KG1 (cell line): ENCODE measurements at regions not wholly inside any gene's neighbourhood (a gene's known extent, or its start where the extent isn't known, plus 50 kb on each side); places are given as distances from the start of the nearest gene placed in this dataset.
"Not testable (repeated sequence)": the region's sequence is repeated elsewhere in the genome, so short reads cannot be mapped to it uniquely, and the experiment has no call there.

Experiments
- DNase-seq: peaks from one replicate; lab custom pipeline; 2025; lab: John Stamatoyannopoulos, UW

DNA sequence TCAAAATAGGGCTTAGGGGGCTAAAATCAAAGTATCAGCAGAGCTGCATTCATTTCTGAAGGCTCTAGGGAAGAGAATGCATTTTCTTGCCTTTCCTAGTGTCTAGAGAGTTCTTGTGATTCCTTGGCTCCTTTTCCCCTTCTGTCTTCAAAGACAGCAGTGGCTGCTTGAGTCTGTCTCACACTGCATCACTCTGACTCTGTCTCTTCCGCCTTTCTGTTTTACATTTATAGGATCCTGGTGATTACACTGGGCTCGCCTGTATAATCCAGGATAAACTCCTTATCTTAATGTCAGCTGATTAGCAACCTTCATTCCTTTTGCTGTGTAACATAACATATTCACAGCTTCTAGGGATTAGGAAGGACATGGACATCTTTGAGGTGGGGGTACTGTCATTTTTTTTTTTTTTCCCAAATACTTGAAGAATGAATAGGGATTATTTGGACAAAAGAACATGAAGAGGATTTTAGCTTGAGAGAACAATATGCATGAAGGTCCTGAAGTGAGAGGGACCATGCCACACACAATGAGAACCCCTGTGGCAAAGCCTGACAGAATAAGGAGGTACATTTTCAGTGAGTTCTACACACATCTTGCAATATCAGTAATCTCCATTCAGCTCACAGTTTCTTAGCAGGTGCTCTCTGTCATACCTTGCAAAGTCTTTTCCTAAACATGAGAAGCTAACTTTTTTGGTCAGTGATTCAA is 267.6 kb downstream of the FAM170A start:
- DNase-seq, result no peak

DNA sequence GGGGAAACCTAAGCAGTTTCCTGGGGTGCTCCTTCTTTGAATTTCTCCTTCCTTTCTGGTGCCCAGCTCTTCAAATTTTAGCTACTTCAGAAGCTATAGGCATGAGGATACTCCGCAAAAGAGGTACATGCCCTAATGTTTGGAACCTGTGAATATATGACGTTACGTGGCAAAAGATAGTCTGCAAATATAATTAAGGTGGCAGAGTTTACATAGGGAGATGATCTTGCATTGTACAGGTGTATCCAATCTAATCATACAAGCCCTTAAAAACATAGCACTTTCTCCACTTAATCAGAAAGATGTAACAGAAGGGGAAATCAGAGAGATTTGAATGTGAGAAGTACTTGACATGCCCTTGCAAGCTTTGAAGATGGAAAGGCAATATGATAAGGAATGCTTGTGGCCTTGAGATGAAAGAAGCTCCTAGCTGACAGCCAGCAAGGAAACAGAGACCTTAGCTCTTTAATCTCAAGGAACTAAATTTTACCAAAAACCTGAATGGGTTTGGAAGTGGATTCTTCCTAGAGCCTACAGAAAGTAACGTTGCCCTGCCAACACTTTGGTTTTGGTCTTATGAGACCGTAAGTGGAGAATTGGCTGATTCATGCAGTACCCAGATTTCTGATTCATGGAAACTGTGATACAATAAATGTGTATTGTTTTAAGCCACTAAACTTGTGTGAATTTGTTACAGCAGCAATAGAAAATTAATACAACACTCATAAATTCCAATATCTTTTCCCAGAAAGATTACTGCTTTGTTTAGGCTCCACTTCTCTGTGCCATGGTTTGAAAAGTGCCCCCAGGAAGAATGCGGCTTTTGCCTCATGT is 268.4 kb downstream of the FAM170A start:
- no peak for DNase-seq

DNA sequence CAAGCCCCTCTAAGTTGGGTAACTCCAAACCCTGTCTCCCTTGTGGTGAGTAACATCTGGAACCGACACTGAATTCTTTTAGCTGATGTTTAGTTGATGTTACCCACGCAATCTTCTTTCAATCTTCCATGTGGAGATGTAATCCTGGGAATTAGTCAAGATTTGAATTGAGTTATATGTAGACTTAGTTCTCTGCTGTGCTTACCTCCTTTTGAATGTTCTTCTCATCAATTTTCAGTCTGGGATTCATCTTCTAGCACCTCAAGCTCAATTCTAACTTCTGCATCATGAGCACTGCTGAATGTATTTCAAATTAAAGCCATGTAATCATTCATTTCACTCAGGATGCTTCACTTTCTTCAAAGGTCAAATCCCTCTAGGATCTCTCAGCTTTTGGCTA is 270.6 kb downstream of the FAM170A start:
- no peak for DNase-seq

DNA sequence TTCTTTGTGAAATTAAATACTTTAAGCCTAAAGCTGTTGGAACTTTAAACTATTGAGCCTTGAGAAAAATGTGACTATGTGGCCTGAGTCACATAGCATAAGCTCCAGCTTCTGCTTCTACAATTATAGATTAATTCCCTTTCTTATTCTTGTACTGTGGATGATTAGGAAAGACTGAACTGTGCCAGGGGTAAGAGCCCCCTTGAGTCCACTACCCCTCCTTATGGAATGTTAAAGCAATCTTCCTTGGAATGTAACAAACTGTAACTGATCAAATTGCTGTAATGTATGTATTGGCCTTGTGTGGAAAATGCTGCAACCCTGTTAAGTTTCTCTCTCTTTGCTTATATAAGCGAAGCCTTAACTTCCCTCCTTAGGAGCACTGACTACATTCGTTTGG is 273.2 kb downstream of the FAM170A start:
- DNase-seq, result no peak

DNA sequence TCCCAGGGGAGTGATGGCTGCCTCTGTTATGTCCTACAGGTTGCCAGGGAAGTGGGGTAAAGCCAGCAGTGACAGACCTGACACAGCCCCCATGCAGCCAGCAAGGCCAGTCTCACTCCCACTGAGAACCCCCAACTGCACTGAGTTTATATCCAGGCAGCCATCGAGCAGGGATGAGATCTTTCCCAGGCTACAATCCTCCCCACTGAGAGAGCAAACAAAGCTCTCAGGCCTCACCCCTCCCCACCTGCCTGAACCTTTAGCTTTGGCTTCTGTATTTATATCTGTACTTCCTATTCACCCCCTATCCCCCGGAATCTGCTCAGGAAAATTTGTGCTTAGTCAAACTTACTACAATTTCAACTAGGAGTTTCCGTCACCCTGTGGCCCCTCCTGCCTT is 284.1 kb downstream of the FAM170A start:
- DNase-seq, result no peak

DNA sequence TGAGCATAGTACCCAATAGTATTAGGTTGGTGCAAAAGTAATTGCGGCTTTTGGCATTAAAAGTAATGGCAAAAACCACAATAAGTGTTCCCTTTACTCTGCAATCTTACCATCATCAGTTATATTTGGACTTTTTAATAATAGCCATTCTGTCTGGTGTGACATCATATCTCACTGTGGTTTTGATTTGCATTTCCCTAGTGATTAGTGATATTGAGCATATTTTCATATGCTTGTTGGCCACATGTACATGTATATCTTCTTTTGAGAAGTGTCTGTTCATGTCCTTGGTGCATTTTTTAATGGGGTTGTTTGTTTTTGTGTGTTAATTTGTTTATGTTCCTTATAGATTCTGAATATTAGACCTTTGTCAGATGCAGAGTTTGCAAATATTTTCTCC is 289.9 kb downstream of the FAM170A start:
- no peak for DNase-seq

DNA sequence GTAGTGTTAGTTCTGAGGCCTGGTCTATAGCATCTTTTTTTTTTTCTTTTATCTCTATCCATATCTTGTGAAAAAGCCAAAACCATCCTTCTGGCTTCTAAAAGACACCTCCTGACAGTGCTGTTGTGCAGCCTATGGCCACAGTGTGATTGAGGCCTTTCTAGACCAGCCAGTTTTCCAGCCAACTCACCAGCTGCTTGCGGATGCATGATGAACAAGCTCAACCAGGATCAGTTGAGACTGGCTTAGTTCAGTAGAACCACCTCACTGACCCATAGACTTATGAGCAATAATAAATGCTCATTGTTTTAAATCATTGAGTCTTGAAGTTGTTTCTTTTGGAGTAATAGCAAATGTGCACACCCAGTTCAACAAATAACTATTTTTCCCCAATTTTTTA is 296.9 kb downstream of the FAM170A start:
- no peak for DNase-seq

DNA sequence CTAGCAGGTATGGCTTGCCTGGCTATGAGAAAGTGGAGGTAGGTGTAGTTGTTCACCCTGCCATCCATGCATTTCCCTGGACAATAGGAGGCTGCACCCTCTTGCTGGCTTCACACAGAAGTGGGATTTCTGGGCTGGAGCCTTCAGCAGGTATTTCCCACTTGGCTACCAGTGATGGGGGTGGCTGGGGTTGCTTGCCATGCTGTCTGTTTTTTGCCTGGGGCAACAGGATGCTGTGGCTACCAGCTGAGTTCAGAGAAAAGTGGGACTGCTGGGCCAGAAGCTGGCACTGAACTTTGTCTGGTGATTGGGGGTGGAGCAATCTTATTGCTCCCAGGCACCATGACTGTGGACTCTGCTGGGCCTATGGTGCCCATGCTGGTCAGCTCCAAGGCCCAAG is 299.6 kb downstream of the FAM170A start:
- DNase-seq, result no peak

DNA sequence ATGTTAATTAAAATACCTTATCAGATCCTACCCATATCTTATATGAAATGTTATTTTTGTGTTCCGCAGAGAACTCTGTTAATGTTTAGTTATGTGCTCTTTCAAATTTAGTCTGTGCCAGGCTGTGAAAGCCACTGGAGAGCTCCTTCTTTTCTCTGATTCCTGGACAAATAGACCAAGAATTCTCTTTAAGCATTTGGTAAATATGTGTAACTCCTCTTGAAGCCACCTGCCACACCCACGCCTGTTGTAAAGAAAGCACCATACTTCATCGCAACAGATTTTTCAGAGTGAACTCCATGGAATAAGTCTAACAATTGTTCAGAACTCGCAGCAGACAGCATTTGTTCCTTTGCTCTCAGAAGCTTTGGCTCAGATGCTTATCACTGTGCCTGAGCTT is 301.1 kb downstream of the FAM170A start:
- DNase-seq, result no peak

DNA sequence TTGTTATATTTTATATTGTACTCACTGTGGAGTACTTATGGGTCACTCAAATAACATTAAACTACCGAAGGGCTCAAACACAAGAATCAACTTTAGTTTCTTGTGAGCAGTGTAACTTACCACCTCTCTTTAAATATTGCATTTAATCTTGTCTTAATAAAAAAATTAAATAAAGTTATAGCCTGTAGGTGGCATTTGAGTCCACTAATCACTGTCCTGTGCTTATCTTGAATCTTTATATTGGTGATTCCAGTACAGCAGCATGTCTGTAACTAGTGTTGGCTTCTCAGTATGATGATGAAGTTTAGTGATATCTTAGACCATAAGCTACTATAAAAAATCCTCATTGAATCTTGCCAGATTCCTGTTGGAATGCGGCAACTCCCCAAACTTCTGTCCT is 313.8 kb downstream of the FAM170A start:
- no peak for DNase-seq

DNA sequence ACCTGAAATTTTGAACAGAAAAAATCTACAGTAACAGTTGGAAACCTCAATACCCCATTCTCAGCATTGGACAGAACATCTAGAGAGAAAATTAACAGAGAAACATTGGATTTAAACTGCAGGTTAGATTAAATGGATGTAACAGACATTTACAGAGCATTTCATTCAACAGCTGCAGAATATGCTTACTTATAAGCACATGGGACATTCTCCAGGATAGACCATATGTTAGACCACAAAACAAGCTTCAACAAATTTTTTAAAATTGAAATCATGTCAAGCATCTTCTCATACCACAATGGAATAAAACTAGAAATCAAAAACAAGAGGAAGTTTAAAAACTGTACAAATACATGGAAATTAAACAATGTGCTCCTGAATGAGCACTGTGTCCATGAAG is 316.3 kb downstream of the FAM170A start:
- DNase-seq, result no peak

DNA sequence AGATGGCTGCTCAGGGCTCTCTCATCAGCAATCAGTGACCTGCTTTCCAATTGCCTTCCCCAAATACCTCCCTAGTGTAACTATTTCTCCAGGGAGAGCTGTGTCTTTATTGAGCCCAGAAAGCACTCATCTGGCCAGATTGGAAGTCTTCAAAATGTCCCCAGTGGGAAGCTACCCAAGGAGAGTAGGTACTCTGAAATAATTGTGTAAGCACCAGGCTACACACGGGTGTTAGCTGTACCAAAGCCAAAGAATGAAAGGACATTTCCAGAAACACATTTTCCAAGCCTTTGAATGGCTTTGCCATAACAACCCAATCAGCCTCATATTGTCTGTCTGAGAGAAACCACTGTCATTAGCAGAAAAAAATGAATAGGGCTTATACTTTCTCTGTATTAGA is 318.8 kb downstream of the FAM170A start:
- no peak for DNase-seq

DNA sequence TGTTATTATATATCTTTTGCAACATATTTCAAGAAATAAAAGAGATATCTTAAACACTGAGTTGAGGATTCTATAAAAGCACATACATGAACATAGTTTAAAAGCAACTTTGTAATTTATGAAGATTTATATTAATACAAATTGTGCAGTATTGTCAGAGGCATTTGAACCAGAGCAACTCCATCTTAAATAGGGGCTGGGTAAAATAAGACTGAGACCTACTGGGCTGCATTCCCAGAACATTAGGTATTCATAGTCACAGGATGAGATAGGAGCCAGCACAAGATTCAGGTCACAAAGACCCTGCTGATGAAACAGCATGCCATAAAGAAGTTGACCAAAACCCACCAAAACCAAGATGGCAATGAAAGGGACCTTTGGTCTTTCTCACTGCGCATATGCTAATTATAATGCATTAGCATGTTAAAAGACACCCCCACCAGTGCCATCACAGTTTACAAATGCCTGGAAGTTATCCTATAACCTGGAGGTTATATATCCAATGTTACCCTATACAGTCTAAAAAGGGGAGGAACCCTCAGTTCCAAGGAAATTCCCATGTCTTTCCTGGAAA is 320.2 kb downstream of the FAM170A start:
- DNase-seq, result no peak

DNA sequence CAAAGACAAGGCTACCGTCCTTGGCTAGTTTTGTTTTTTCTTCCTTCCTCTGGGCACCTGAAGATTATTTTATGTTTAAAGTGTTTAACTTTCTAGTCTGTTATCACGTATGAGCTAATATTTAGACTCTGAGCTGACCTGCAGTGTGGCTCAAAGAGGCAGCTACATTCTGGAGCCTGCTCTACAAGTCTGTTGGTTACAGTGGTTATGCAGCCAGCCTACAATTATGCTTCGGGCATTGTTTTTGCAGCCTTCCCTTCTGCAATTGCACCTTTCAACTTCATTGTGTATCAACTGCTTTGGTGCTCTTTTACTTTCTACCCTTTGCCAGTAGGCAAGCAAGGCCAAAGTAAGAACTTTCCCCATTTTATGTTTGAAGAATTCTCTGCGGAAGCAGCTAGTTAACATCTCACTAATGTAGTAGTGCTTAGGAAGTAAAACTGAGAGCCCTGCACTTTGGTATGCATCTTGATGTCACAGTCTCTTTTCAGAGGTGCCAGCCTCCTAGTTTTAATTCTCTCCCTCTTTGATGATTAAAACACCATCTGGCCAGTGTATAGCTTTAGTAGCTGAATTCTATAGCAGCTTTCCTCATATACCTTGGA is 322.1 kb downstream of the FAM170A start:
- DNase-seq, result no peak

DNA sequence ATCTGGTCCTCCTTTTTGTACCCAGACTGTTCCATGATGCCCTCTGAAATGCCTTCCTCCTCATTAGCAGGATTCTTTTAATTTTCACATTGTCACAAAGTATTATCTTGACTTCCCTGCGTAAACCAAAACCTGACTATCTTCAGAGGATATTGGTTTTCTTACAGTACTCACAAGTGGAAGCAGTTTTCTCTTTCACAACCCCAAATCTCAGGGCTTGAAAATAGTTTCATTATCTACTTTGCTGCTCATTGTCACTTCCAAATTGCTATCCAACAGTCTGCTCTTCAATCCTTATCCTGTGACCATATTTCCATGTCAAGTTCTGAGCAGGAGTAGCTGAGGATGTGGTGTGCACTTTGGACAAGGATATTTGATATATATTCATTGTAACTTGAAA is 324.1 kb downstream of the FAM170A start:
- no peak for DNase-seq

DNA sequence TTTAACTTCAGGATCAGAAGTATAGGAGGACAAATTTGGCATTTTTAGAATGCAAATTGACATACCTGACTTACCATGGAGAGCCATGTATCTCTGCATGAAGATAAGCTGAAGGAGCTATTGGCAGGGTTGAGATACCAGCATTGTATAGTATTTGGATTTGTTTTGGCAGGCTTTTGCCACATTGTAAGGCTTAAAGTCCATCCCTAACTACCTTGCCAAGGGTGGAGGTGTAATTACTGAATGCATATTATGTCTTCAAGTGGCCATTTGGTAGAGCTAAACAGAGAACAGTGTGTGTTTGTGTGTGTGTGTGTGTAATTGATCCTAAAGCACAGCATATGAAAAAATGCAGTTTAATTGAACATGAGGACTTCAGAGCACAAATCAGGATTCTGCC is 324.7 kb downstream of the FAM170A start:
- DNase-seq, result no peak

DNA sequence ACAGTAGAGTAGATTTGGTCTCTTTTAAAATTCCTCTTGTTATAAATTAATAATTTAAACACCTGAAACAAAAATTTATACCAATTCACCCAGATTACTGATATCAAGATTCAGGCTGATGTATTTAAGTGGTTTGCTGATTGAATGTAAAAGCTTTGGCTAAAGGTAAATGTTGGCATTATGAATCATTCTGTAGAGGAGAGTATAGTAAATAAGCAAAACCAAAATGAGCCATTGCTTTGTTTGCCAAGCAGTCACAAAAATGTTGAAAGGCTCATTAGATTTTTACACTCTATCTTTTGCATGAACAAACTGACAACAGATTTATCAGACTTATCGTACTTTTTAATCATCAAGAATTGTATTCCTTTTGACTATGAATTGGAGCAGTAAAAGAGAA is 332.6 kb downstream of the FAM170A start:
- no peak for DNase-seq

DNA sequence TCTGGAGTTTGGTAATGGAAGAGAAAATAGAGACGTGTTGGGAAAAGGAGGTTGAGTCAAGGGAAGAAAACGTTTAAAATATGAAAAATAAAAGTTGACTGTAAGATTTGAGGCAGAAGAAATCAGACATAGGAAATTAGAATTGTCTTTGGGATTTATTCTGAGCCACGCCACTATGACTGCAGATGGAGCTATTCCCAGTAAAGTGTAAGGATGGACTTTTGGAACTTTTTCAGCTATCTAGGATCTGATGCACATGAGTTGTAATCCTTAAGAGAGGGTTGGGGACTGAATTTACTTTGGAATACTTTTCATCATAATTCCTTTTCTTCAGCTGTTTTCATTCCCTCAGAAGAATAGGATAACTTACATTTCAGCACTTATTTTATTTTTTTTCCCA is 336.7 kb downstream of the FAM170A start:
- DNase-seq, result no peak

DNA sequence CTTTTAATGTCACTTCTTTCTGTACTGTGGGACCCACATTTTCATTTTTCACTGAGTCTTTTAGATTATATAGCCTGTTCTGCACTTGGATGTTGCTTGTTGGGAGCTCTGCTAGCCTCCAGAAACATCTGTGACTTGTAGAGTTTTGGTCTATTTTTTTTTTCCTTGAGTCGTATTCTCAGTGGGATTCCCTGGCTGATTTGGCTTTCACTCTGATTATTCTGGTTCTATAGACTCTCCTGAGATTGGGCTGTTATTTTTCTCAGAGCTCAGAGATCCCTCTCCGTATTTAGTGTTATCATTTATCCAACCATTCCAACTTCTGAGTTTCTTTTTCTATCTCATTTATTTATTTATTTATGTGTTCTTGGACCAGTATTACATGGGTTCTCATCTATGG is 339.3 kb downstream of the FAM170A start:
- no peak for DNase-seq

DNA sequence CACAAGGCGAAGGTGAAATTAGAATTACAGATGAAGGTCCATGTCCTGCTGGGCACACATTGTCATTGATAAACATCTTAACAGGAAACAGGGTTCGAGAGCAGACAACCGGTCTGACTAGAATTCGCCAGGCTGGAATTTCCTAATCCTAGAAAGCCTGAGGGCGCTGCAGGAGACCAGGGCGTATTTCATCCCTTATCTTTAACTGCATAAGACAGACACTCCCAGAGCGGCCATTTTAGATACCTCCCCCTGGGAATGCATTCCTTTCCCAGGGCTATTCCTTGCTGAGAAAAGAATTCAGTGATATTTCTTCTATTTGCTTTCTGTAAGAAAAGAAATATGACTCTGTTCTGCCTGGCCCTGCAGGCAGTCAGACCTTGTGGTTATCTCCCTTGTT is 357.7 kb downstream of the FAM170A start:
- not testable (repeated sequence) for DNase-seq

DNA sequence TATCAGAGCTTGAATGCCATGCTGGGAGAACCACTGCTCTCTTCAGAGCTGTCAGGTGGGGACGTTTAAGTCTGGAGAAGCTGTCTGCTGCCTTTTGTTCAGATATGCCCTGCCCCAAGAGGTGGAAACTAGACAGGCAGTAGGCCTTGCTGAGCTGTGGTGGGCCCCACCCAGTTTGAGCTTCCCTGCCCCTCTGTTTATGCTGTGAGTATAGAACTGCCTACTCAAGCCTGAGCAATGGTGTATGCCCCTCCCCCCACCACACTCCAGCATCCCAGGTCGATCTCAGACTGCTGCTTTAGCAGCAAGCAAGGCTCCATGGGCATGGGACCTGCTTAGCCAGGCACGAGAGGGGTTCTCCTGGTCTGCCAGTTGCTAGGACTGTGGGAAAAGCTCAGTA is 362.3 kb downstream of the FAM170A start:
- no peak for DNase-seq

DNA sequence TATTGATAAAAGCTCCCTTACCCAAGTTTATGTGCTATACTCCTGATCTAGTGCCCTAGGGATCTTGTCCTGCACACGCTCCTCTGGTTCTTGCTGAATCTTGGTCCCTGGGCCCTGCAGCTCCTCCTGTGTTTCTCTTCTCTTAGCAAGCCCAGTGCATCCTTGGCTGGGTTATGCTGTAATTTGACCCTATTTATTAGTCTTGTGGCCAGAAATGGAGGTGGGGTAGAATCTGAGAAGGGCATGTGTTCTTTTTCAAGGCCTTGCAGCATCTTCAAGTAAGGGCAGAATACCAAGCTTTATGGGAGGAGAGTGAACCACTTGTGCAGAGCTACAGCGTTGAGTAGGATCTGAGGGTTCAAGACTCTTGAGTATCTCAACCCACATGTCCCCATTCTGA is 366.8 kb downstream of the FAM170A start:
- no peak for DNase-seq

DNA sequence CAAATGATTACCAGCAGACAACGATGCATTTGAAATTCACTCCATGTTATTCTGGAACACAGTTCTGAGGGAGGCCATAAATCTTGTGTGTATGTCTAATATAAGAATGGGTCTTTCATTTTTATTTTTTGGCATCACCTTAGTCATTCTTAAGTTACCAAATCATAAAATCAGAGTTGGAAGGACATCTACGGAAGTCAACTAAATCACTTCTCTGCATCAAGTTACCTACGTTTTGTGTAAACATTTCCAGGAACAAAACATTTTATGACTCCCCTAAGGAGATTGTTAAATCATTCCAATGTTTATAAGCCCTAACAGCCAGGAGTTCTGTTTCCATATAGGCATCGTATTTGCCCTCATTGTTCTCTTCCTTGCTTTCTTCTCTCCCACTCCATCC is 378.2 kb downstream of the FAM170A start:
- DNase-seq, result no peak
